NCI-H446 (cell line): ENCODE measurements at regions not wholly inside any gene's neighbourhood (a gene's known extent, or its start where the extent isn't known, plus 50 kb on each side); places are given as distances from the start of the nearest gene placed in this dataset.

Experiments used
- DNase-seq, 2 experiments: peaks; one replicate each; lab custom pipeline; 2025; lab: John Stamatoyannopoulos, UW

GRCh38 chr3:95351158-95351557 is 1288.3 kb downstream of the NSUN3 start:
- DNase-seq, result no peak

- DNase-seq, result peak in 1 of 2 experiments; percentile 49
Measured at GRCh38 chr3:95352471-95352870, 1289.6 kb downstream of the NSUN3 start.

GRCh38 chr3:95354489-95354888 is 1291.6 kb downstream of the NSUN3 start:
- no peak for DNase-seq

GRCh38 chr3:95356764-95357501 is 1294.1 kb downstream of the NSUN3 start:
- no peak for DNase-seq

GRCh38 chr3:95387242-95388021 is 1324.6 kb downstream of the NSUN3 start:
- no peak for DNase-seq

GRCh38 chr3:95389725-95390313 is 1327.0 kb downstream of the NSUN3 start:
- no peak for DNase-seq

- no peak for DNase-seq
Measured at GRCh38 chr3:95394286-95394685, 1331.4 kb downstream of the NSUN3 start.

- no peak for DNase-seq
Measured at GRCh38 chr3:95399585-95399984, 1336.7 kb downstream of the NSUN3 start.

GRCh38 chr3:95401693-95402092 is 1338.8 kb downstream of the NSUN3 start:
- no peak for DNase-seq

GRCh38 chr3:95407709-95408463 is 1345.0 kb downstream of the NSUN3 start:
- DNase-seq, result no peak

- DNase-seq, result no peak
Measured at GRCh38 chr3:95408464-95408862, 1345.6 kb downstream of the NSUN3 start.

- DNase-seq, result no peak
Measured at GRCh38 chr3:95418251-95418650, 1355.4 kb downstream of the NSUN3 start.

GRCh38 chr3:95424279-95424678 is 1361.4 kb downstream of the NSUN3 start:
- no peak for DNase-seq

GRCh38 chr3:95434491-95434890 is 1371.6 kb downstream of the NSUN3 start:
- DNase-seq, result no peak

GRCh38 chr3:95437409-95437808 is 1374.5 kb downstream of the NSUN3 start:
- DNase-seq, result no peak

GRCh38 chr3:95438274-95438673 is 1375.4 kb downstream of the NSUN3 start:
- DNase-seq, result no peak

- DNase-seq, result no peak
Measured at GRCh38 chr3:95442766-95443165, 1371.6 kb upstream of the EPHA6 start.

GRCh38 chr3:95449841-95450240 is 1364.6 kb upstream of the EPHA6 start:
- no peak for DNase-seq

GRCh38 chr3:95453242-95453641 is 1361.2 kb upstream of the EPHA6 start:
- no peak for DNase-seq

GRCh38 chr3:95456835-95457234 is 1357.6 kb upstream of the EPHA6 start:
- no peak for DNase-seq

GRCh38 chr3:95459706-95460105 is 1354.7 kb upstream of the EPHA6 start:
- DNase-seq, result no peak

- DNase-seq, result peak; percentile 10 to 71
Measured at GRCh38 chr3:95460274-95460673, 1354.1 kb upstream of the EPHA6 start.
